GM06990 (cell line): ENCODE measurements at regions not wholly inside any gene's neighbourhood (a gene's known extent, or its start where the extent isn't known, plus 50 kb on each side); places are given as distances from the start of the nearest gene placed in this dataset.

Experiments used
- DNase-seq: peaks from one replicate; pipeline ENCODE4 v3.0.0-alpha.2; 2011; ENCODE audit not compliant: insufficient read length; ENCODE audit errors: extremely low read depth
- H3K27me3 ChIP-seq: replicated peaks from 2 replicates; pipeline ENCODE4 v1.6.0; 2011; ENCODE audit warnings: low read length; ENCODE audit not compliant: control insufficient read depth, insufficient read depth
- H3K36me3 ChIP-seq: 2 replicates; pipeline ENCODE4 v1.5.1; 2011; ENCODE audit warnings: low read length; ENCODE audit not compliant: control insufficient read depth, insufficient read depth
- H3K4me3 ChIP-seq: replicated peaks from 2 replicates; pipeline ENCODE4 v1.5.1; 2011; ENCODE audit warnings: low read depth, mild to moderate bottlenecking, control low read depth, low read length
- CTCF ChIP-seq: IDR thresholded peaks from 2 replicates; pipeline ENCODE4 v1.5.1; 2011; ENCODE audit warnings: low read length, control low read depth, mild to moderate bottlenecking, inconsistent platforms; ENCODE audit not compliant: insufficient read depth, poor library complexity, severe bottlenecking

GRCh38 chr1:83641796-83642443, 357.0 kb downstream of the TTLL7 start:
- DNase-seq, result no peak
- no peak for TF ChIP-seq CTCF
- Histone ChIP-seq H3K27me3 (no peaks in the 10 kb centered on the region), H3K36me3 (no peaks in the 10 kb centered on the region), H3K4me3 (no peak overlapping the region)

- Histone ChIP-seq H3K36me3 (no peaks in the 10 kb centered on the region), H3K4me3 (no peak overlapping the region), H3K27me3 (no peaks in the 10 kb centered on the region)
- TF ChIP-seq CTCF, result no peak
- DNase-seq, result no peak
Measured at GRCh38 chr1:83641206-83641658, 357.7 kb downstream of the TTLL7 start.

- no peaks in the 10 kb centered on the region for H3K36me3 ChIP-seq
- H3K4me3 ChIP-seq, result no peak overlapping the region
- no peak for TF ChIP-seq CTCF
- no peaks in the 10 kb centered on the region for H3K27me3 ChIP-seq
- no peak for DNase-seq
Measured at GRCh38 chr1:83639785-83640184, 359.1 kb downstream of the TTLL7 start.

GRCh38 chr1:83637586-83637985, 361.3 kb downstream of the TTLL7 start:
- Histone ChIP-seq H3K27me3 (no peaks in the 10 kb centered on the region), H3K36me3 (no peaks in the 10 kb centered on the region), H3K4me3 (no peak overlapping the region)
- no peak for DNase-seq
- no peak for TF ChIP-seq CTCF

GRCh38 chr1:83637009-83637408, 361.9 kb downstream of the TTLL7 start:
- no peak for DNase-seq
- no peak overlapping the region for H3K4me3 ChIP-seq
- TF ChIP-seq CTCF, result no peak
- no peaks in the 10 kb centered on the region for H3K36me3 ChIP-seq
- no peaks in the 10 kb centered on the region for H3K27me3 ChIP-seq

GRCh38 chr1:83632906-83633305, 366.0 kb downstream of the TTLL7 start:
- Histone ChIP-seq H3K27me3 (no peaks in the 10 kb centered on the region), H3K4me3 (no peak overlapping the region), H3K36me3 (no peaks in the 10 kb centered on the region)
- TF ChIP-seq CTCF, result no peak
- no peak for DNase-seq
